ENCODE measurements at regions not wholly inside any gene's neighbourhood (a gene's known extent, or its start where the extent isn't known, plus 50 kb on each side); places are given as distances from the start of the nearest gene placed in this dataset.
"Not testable (repeated sequence)": the region's sequence is repeated elsewhere in the genome, so short reads cannot be mapped to it uniquely, and the experiment has no call there.

DNA sequence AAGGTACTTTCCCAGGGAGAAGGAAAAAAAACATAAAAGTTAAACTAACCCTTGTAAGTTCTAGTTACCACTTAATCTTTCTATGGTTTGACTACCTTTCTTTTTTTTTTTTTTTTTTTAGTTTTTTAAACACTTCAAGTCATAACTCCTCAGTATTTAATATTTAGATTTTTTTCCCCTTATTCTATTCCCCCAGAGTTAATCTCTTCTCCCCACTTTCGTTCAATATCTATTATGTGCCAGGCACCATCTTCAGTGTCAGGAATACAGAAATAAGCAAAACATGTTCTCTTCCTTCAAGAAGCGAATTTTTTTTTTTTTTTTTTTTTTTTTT lies 62.0 kb upstream of the LOC128125822 start:
- Histone ChIP-seq H3K4me2 (no peak overlapping the region), H3F3A (ENCODE audit: insufficient read depth, low read depth) (no peaks in the 10 kb centered on the region), H3K27ac (no peak overlapping the region), H3K36me3 (ENCODE audit: low read depth) (no peaks in the 10 kb centered on the region), H4K20me1 (ENCODE audit: insufficient read depth) (no peaks in the 10 kb centered on the region), H3K4me3 (no peak overlapping the region), H3K79me2 (ENCODE audit: low read depth) (no peaks in the 10 kb centered on the region), H3K9me2 (ENCODE audit: insufficient read depth) (no peaks in the 10 kb centered on the region), H2AFZ (no peak overlapping the region), H3K9me3 (ENCODE audit: insufficient read depth, low read depth) (no peaks in the 10 kb centered on the region), H3K4me1 (replicated peaks; ENCODE audit: insufficient read depth) (no peaks in the 10 kb centered on the region), H3K27me3 (ENCODE audit: insufficient read depth, low read depth) (no peaks in the 10 kb centered on the region)
- POLR2A ChIA-PET (ENCODE audit: unreplicated experiment): no interaction called here
- intact Hi-C loops (cut with micrococcal nuclease; ENCODE audit: unreplicated experiment): no loop called here
- CTCF ChIA-PET: no interaction called here
- no TSS peak for BruUV-seq (replicated peaks)
- DNase-seq: no peak
- TF ChIP-seq, protein P1, sequence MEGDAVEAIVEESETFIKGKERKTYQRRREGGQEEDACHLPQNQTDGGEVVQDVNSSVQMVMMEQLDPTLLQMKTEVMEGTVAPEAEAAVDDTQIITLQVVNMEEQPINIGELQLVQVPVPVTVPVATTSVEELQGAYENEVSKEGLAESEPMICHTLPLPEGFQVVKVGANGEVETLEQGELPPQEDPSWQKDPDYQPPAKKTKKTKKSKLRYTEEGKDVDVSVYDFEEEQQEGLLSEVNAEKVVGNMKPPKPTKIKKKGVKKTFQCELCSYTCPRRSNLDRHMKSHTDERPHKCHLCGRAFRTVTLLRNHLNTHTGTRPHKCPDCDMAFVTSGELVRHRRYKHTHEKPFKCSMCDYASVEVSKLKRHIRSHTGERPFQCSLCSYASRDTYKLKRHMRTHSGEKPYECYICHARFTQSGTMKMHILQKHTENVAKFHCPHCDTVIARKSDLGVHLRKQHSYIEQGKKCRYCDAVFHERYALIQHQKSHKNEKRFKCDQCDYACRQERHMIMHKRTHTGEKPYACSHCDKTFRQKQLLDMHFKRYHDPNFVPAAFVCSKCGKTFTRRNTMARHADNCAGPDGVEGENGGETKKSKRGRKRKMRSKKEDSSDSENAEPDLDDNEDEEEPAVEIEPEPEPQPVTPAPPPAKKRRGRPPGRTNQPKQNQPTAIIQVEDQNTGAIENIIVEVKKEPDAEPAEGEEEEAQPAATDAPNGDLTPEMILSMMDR (conservative IDR thresholded peaks at IDR 0.05): no peak
- TF ChIP-seq EZH2 (IDR thresholded peaks at IDR 0.05; ENCODE audit: low read depth): no peak

DNA sequence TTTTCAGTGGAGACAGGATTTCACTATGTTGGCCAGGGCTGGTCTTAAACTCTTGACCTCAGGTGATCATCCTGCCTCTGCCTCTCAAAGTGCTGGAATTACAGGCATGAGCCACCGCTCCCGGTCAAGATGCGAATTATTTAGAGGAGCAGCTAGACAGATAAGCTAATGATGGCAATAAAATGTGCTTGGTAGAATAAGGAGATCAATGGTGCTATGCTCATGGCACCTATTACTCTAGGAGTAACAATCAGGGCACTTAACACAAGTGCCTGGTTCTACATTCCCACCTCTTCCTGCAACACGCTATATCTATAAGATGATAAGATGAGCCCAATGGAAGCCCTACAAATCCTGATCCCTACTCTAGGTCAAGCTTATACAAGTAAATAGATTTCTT lies 61.4 kb upstream of the LOC128125822 start:
- H3K4me3 ChIP-seq: no peak overlapping the region
- no peak overlapping the region for H3K27ac ChIP-seq
- no peaks in the 10 kb centered on the region for H3K9me2 ChIP-seq (ENCODE audit: insufficient read depth)
- H3K4me2 ChIP-seq: no peak overlapping the region
- no peaks in the 10 kb centered on the region for H3K36me3 ChIP-seq (ENCODE audit: low read depth)
- H3K9me3 ChIP-seq (ENCODE audit: insufficient read depth, low read depth): no peaks in the 10 kb centered on the region
- H4K20me1 ChIP-seq (ENCODE audit: insufficient read depth): no peaks in the 10 kb centered on the region
- TF ChIP-seq, protein P1 (conservative IDR thresholded peaks at IDR 0.05): no peak
- no peak for TF ChIP-seq EZH2 (IDR thresholded peaks at IDR 0.05; ENCODE audit: low read depth)
- DNase-seq: no peak
- H3K27me3 ChIP-seq (ENCODE audit: insufficient read depth, low read depth): no peaks in the 10 kb centered on the region
- intact Hi-C loops (cut with micrococcal nuclease; ENCODE audit: unreplicated experiment): no loop called here
- no TSS peak for BruUV-seq (replicated peaks)
- ChIA-PET CTCF (interaction anchor here (0.6 kb wide), 1 partner anchor 291 kb away, joined by 4 read pairs; no protein-coding TSS in a partner anchor), POLR2A (ENCODE audit: unreplicated experiment) (no interaction called here)
- H2AFZ ChIP-seq: no peak overlapping the region
- peaks cover 3% of the 10 kb centered on the region for H3K4me1 ChIP-seq (replicated peaks; ENCODE audit: insufficient read depth)
- no peaks in the 10 kb centered on the region for H3K79me2 ChIP-seq (ENCODE audit: low read depth)
- H3F3A ChIP-seq (ENCODE audit: insufficient read depth, low read depth): no peaks in the 10 kb centered on the region

DNA sequence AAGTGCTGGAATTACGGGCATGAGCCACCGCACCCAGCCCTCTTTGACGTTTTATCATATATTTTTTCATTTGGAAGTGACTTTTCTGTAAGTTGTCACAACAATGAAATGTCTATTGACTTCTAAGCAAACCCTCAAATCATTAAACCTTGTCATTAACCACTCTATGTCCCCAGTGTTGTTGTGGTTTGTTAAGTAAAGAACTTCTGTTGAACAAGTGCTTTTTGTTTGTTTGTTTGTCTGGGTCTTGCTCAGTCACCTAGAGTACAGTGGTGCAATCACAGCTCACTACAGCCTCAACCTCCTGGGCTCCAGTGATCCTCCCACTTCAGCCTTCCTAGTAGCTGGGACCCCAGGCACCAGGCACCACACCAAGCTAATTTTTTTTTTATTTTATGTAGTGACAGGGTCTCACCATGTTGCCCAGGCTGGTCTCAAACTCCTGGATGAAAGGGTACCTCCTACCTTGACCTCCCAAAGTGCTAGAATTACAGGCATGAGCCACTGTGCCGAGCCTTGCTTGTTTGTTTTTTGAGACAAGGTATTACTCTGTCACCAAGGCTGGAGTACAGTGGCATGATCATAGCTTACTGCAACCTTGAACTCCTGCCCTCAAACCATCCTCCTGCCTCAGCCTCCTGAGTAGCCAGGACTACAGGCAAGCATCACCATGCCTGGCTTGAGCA lies 57.6 kb upstream of the LOC128125822 start:
- Histone ChIP-seq H3K9me3 (ENCODE audit: insufficient read depth, low read depth) (no peaks in the 10 kb centered on the region), H2AFZ (no peak overlapping the region), H3K36me3 (ENCODE audit: low read depth) (no peaks in the 10 kb centered on the region), H3K79me2 (ENCODE audit: low read depth) (no peaks in the 10 kb centered on the region), H3K27me3 (ENCODE audit: insufficient read depth, low read depth) (no peaks in the 10 kb centered on the region), H3F3A (ENCODE audit: insufficient read depth, low read depth) (peaks cover 9% of the 10 kb centered on the region; the same call in 1 of the 2 replicates), H3K4me2 (no peak overlapping the region), H3K27ac (no peak overlapping the region), H3K4me3 (no peak overlapping the region), H3K9me2 (ENCODE audit: insufficient read depth) (no peaks in the 10 kb centered on the region), H3K4me1 (replicated peaks; ENCODE audit: insufficient read depth) (peaks cover 18% of the 10 kb centered on the region), H4K20me1 (ENCODE audit: insufficient read depth) (no peaks in the 10 kb centered on the region)
- BruUV-seq (replicated peaks): no TSS peak
- no peak for TF ChIP-seq EZH2 (IDR thresholded peaks at IDR 0.05; ENCODE audit: low read depth)
- TF ChIP-seq, protein P1 (conservative IDR thresholded peaks at IDR 0.05): no peak
- DNase-seq: no peak
- intact Hi-C loops (cut with micrococcal nuclease; ENCODE audit: unreplicated experiment): no loop called here
- ChIA-PET CTCF (no interaction called here), POLR2A (ENCODE audit: unreplicated experiment) (no interaction called here)

DNA sequence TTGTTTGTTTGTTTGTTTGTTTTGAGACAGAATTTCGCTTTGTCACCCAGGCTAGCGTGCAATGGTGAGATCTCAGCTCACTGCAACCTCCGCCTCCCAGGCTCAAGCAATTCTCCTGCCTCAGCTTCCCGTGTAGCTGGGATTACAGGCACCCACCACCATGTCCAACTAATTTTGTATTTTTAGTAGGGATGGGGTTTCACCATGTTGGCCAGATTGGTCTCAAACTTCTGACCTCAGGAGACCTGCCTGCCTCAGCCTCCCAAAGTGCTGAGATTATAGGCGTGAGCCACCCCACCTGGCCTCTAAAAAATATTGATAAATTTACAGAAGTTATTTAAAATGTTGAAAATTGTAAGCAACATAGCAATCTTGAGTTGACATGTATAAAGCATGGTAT lies 57.1 kb upstream of the LOC128125822 start:
- BruUV-seq (replicated peaks); H3K4me2 ChIP-seq; H3K79me2 ChIP-seq (ENCODE audit: low read depth); H2AFZ ChIP-seq; H3K9me2 ChIP-seq (ENCODE audit: insufficient read depth); intact Hi-C loops (cut with micrococcal nuclease; ENCODE audit: unreplicated experiment); H3F3A ChIP-seq (ENCODE audit: insufficient read depth, low read depth); H3K9me3 ChIP-seq (ENCODE audit: insufficient read depth, low read depth); H3K27me3 ChIP-seq (ENCODE audit: insufficient read depth, low read depth); H3K4me3 ChIP-seq; H3K27ac ChIP-seq; DNase-seq; H4K20me1 ChIP-seq (ENCODE audit: insufficient read depth); H3K36me3 ChIP-seq (ENCODE audit: low read depth); CTCF ChIA-PET: not testable (repeated sequence)
- POLR2A ChIA-PET (ENCODE audit: unreplicated experiment): interaction anchor here (0.6 kb wide), 1 partner anchor 40 kb away, joined by 5 read pairs; no protein-coding TSS in a partner anchor
- H3K4me1 ChIP-seq (replicated peaks; ENCODE audit: insufficient read depth): peaks cover 21% of the 10 kb centered on the region
